ENCODE measurements at regions not wholly inside any gene's neighbourhood (a gene's known extent, or its start where the extent isn't known, plus 50 kb on each side); places are given as distances from the start of the nearest gene placed in this dataset.

GRCh38 chr12:77124767-77125166 lies 59.4 kb upstream of the E2F7 start:
- H3K27ac ChIP-seq = no peak overlapping the region
- TF ChIP-seq CTCF (conservative IDR thresholded peaks at IDR 0.05) (no peak), ZFX (IDR thresholded peaks at IDR 0.05) (no peak)

GRCh38 chr12:77122661-77123060 lies 57.3 kb upstream of the E2F7 start:
- no peak for TF ChIP-seq ZFX (IDR thresholded peaks at IDR 0.05)
- TF ChIP-seq CTCF (conservative IDR thresholded peaks at IDR 0.05) = no peak
- H3K27ac ChIP-seq = no peak overlapping the region

GRCh38 chr12:77122236-77122635 lies 56.9 kb upstream of the E2F7 start:
- no peak overlapping the region for H3K27ac ChIP-seq

GRCh38 chr12:77120156-77121085 lies 55.1 kb upstream of the E2F7 start:
- no peak for TF ChIP-seq CTCF (conservative IDR thresholded peaks at IDR 0.05)
- TF ChIP-seq ZFX (IDR thresholded peaks at IDR 0.05) = no peak
- H3K27ac ChIP-seq = no peak overlapping the region

More at GRCh38 chr12:77122236-77122635, 56.9 kb upstream of the E2F7 start:
- TF ChIP-seq ZFX (IDR thresholded peaks at IDR 0.05) = no peak
- no peak for TF ChIP-seq CTCF (conservative IDR thresholded peaks at IDR 0.05)

- TF ChIP-seq ZFX (IDR thresholded peaks at IDR 0.05) = no peak
- TF ChIP-seq CTCF (conservative IDR thresholded peaks at IDR 0.05) = no peak
- no peak overlapping the region for H3K27ac ChIP-seq
Observed at GRCh38 chr12:77118696-77119095, 53.3 kb upstream of the E2F7 start.

GRCh38 chr12:77116277-77116676 lies 50.9 kb upstream of the E2F7 start:
- TF ChIP-seq CTCF (conservative IDR thresholded peaks at IDR 0.05) (no peak), ZFX (IDR thresholded peaks at IDR 0.05) (no peak)
- H3K27ac ChIP-seq = no peak overlapping the region

GRCh38 chr12:77115471-77115870 lies 50.1 kb upstream of the E2F7 start:
- no peak overlapping the region for H3K27ac ChIP-seq
- TF ChIP-seq CTCF (conservative IDR thresholded peaks at IDR 0.05) (no peak), ZFX (IDR thresholded peaks at IDR 0.05) (no peak)
